Lung (tissue), 11 donors: ENCODE measurements at regions not wholly inside any gene's neighbourhood (a gene's known extent, or its start where the extent isn't known, plus 50 kb on each side); places are given as distances from the start of the nearest gene placed in this dataset.

Source experiments
- ATAC-seq: fragments of 200-7000 bp; cut with Tn5 transposase; one replicate; pipeline ENCODE4 v1.9.1; 2020; ENCODE audit warnings: moderate number of reproducible peaks; ENCODE audit not compliant: insufficient read depth, low FRiP score
- DNase-seq, 3 donors: peaks; one replicate each; pipeline ENCODE4 v3.0.0-alpha.2; 2013 to 2017
- H3K27ac ChIP-seq, 2 donors: one replicate each; pipeline ENCODE4 v1.5.1; 2013; ENCODE audit warnings: mild to moderate bottlenecking in 2 of 2, moderate library complexity in 2 of 2, control low read depth in 1 of 2, inconsistent platforms in 1 of 2, low read depth in 1 of 2, low read length in 1 of 2
- H3K27me3 ChIP-seq, 3 donors: one replicate each; pipeline ENCODE4 v1.5.1; 2013; ENCODE audit warnings: low read length in 2 of 3; ENCODE audit not compliant: control insufficient read depth in 3 of 3, insufficient read depth in 3 of 3
- H3K36me3 ChIP-seq, 4 donors: one replicate each; pipeline ENCODE4 v1.5.1; 2013; ENCODE audit warnings: low read length in 4 of 4, mild to moderate bottlenecking in 1 of 4, moderate library complexity in 1 of 4; ENCODE audit not compliant: control insufficient read depth in 4 of 4, insufficient read depth in 4 of 4
- H3K4me1 ChIP-seq, 5 donors: one replicate each; pipeline ENCODE4 v1.5.1; 2013; ENCODE audit warnings: low read length in 5 of 5, mild to moderate bottlenecking in 2 of 5, moderate library complexity in 1 of 5; ENCODE audit not compliant: control insufficient read depth in 5 of 5, insufficient read depth in 5 of 5
- H3K4me3 ChIP-seq: one replicate; pipeline ENCODE4 v1.5.1; 2013; ENCODE audit warnings: mild to moderate bottlenecking, control low read depth, moderate library complexity
- H3K9ac ChIP-seq, 2 donors: one replicate each; pipeline ENCODE4 v1.5.1; 2013; ENCODE audit warnings: low read length in 2 of 2, control low read depth in 1 of 2; ENCODE audit not compliant: insufficient read depth in 1 of 2
- H3K9me3 ChIP-seq, 4 donors: one replicate each; pipeline ENCODE4 v1.5.1; 2013; ENCODE audit warnings: low read length in 3 of 4, mild to moderate bottlenecking in 1 of 4, moderate library complexity in 1 of 4; ENCODE audit not compliant: control insufficient read depth in 4 of 4, insufficient read depth in 3 of 4
- CTCF ChIP-seq: IDR thresholded peaks from 2 replicates; pipeline ENCODE4 v1.5.1; 2012; ENCODE audit warnings: mild to moderate bottlenecking; ENCODE audit errors: control extremely low read depth, extremely low read depth
- WGBS, 2 donors: extraction: QIAGEN DNeasy Blood & Tissue Kit; methylation state at CpG; one replicate each; pipeline ENCODE4 v1.1.7; 2013; 5-methylcytosine and 5-hydroxymethylcytosine counted together
- donor health status: control.
- donor health status: control.
- donor health status: Bipolar disorder and iron deficiency.
- donor health status: healthy.
- donor health status: DM: yes; HTN: yes; CAD: no.

- no peak for DNase-seq
- 69 to 73% methylated on average over 6 of the region's 6 CpGs for WGBS, 2 donors
- no peak for TF ChIP-seq CTCF
Measured at GRCh38 chr14:104392001-104392395, 187.6 kb upstream of the C14orf180 start.

DNA sequence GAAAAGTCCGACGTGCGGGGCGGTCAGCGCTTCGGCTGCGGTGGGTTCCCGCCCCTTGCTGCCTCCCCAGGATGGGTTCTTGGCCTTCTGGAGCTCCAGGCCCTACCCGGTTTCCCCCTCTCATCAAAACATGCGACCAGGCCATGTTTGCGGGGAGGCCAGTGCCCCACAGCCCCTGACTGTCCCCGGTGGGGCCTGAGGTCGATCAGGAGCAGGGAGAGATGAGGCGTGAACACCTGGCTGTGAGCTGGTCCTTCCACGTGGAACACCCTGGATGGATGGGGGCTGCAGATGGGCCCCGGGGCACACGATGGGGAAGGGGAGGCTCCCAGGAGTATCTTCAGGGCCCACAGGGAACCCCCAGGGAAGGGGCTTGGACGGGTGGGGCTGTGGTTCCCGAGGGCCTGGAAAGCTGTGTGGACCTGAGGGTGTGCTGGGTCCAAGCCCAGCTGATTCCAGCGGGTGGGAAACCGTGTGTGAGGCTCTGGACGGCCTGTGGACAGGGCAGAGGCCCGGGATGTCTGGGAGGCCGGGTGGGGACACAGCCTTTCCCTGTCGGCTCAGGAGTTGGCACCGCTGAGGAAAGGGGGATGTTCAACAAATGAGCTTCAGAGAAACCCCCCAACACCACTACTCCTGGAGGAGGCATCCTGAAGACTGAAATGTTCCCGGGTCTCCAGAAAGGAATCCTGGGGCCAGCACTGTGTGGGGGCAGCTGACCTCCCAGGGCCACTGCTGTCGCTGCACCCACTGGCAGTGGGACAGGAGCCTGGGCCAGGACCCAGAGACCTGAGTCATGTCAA lies 187.0 kb upstream of the C14orf180 start:
- Histone ChIP-seq H3K27ac (no peak overlapping the region), H3K4me3 (no peak overlapping the region), H3K27me3 (no peaks in the 10 kb centered on the region), H3K4me1 (peaks cover 0 to 21% (median 5%) of the 10 kb centered on the region in 5 donors), H3K9me3 (peaks cover 0 to 9% (median 0%) of the 10 kb centered on the region in 4 donors), H3K36me3 (no peaks in the 10 kb centered on the region), H3K9ac (no peak overlapping the region)
- no peak for TF ChIP-seq CTCF
- ATAC-seq (no peak), DNase-seq (peak in 1 of 3 donors; percentile 11)
- WGBS, 2 donors, result 91 to 93% methylated on average over 28 of the region's 28 CpGs

More at GRCh38 chr14:104392001-104392395, 187.6 kb upstream of the C14orf180 start:
- Histone ChIP-seq H3K27ac (no peak overlapping the region), H3K27me3 (no peaks in the 10 kb centered on the region), H3K4me1 (peaks cover 0 to 21% (median 5%) of the 10 kb centered on the region in 5 donors), H3K9me3 (peaks cover 0 to 6% (median 0%) of the 10 kb centered on the region in 4 donors), H3K36me3 (no peaks in the 10 kb centered on the region), H3K4me3 (no peak overlapping the region), H3K9ac (no peak overlapping the region)
- ATAC-seq, result no peak

DNA sequence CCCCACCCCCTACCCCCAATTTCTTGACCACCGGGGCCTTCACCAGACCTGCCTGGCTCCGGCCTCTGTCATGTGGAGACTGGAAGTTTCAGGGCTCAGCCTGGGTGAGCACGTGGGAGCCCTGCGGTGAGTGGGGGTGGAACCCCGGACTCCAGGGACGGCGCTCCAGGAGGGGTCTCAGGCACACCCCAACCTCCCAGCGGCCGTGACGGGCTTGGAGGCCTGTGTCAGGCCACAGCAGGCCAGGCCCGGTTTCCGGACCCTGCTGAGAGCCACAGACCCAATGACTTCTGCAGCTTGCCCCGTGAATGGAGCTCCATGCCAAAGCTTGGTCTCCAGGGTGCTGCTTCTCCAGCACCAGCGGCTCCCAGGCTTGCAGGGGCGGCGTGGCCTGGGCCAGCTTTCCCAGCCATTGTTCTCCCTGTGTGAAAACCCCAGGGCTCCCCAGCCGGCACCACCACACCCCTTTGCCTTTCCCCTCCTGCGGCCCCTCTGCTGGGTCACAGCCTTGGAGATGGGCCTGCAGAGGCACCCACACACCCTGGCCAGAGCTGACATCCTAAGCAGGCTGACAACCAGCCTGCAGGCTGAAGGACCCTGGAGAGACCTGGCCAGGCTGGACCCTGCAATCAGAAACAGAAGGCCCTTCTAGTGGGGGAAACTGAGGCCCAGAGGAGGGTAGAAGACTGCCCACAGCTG lies 186.2 kb upstream of the C14orf180 start:
- DNase-seq (no peak), ATAC-seq (no peak)
- H3K27ac ChIP-seq, result peak overlapping the region in 1 of 2 donors; percentile 56
- H3K4me1 ChIP-seq, result peaks cover 0 to 21% (median 5%) of the 10 kb centered on the region in 5 donors
- no peak overlapping the region for H3K4me3 ChIP-seq
- TF ChIP-seq CTCF, result no peak
- no peak overlapping the region for H3K9ac ChIP-seq
- peaks cover 0 to 9% (median 2%) of the 10 kb centered on the region in 4 donors for H3K9me3 ChIP-seq
- H3K27me3 ChIP-seq, result no peaks in the 10 kb centered on the region
- H3K36me3 ChIP-seq, result no peaks in the 10 kb centered on the region
- WGBS, 2 donors, result 88 to 90% methylated on average over 18 of the region's 18 CpGs
